HCT116 (cell line): ENCODE measurements at regions not wholly inside any gene's neighbourhood (a gene's known extent, or its start where the extent isn't known, plus 50 kb on each side); places are given as distances from the start of the nearest gene placed in this dataset.

Source experiments
- CTCF ChIP-seq, 3 experiments: fragments of 200-600 bp in 1 of 3; sonication (generic) in 1 of 3; IDR thresholded peaks in 2 of 3; conservative IDR thresholded peaks in 1 of 3; 2 replicates each; pipeline ENCODE4 v1.5.1; 2012 to 2017; ENCODE audit warnings: low read depth in 2 of 3, low read length in 2 of 3, antibody characterized with exemption in 1 of 3, borderline replicate concordance in 1 of 3, control low read depth in 1 of 3, mild to moderate bottlenecking in 1 of 3, mixed read lengths in 1 of 3, mixed run types in 1 of 3, moderate library complexity in 1 of 3; ENCODE audit not compliant: insufficient read depth in 1 of 3
- ELF1 ChIP-seq: IDR thresholded peaks from 2 replicates; pipeline ENCODE4 v1.6.1; 2012; ENCODE audit warnings: low read depth, borderline replicate concordance
- EZH2 ChIP-seq: fragments of 200-600 bp; sonication (generic); IDR thresholded peaks from 2 replicates; pipeline ENCODE4 v1.6.1; 2017; ENCODE audit warnings: antibody characterized with exemption, mixed run types
- JUND ChIP-seq: IDR thresholded peaks from 2 replicates; pipeline ENCODE4 v1.6.1; 2012
- POLR2A ChIP-seq: IDR thresholded peaks from 2 replicates; pipeline ENCODE4 v1.7.0; 2011; ENCODE audit warnings: borderline replicate concordance; ENCODE audit not compliant: insufficient read depth, insufficient read length; ENCODE audit errors: extremely low read depth
- POLR2AphosphoS5 ChIP-seq: IDR thresholded peaks from 2 replicates; pipeline ENCODE4 v1.6.1; 2011; ENCODE audit warnings: mild to moderate bottlenecking, low read depth, low read length, moderate library complexity
- SIN3A ChIP-seq: IDR thresholded peaks from 2 replicates; pipeline ENCODE4 v1.6.1; 2012; ENCODE audit warnings: low read depth
- SP1 ChIP-seq: IDR thresholded peaks from 2 replicates; pipeline ENCODE4 v1.6.1; 2012; ENCODE audit warnings: low read depth
- TCF7L2 ChIP-seq: IDR thresholded peaks from 2 replicates; pipeline ENCODE4 v1.7.0; 2011; ENCODE audit warnings: borderline replicate concordance, inconsistent platforms; ENCODE audit not compliant: insufficient read depth, insufficient read length; ENCODE audit errors: extremely low read depth
- ZBTB33 ChIP-seq: IDR thresholded peaks from 2 replicates; pipeline ENCODE4 v1.6.1; 2011; ENCODE audit warnings: mild to moderate bottlenecking, low read length, moderate library complexity; ENCODE audit not compliant: insufficient replicate concordance; ENCODE audit errors: extremely low read depth

GRCh38 chr4:131001371-131001770 lies 1905.4 kb downstream of the C4orf33 start:
- TF ChIP-seq SIN3A, result no peak
- no peak for TF ChIP-seq EZH2
- no peak for TF ChIP-seq ZBTB33
- TF ChIP-seq POLR2AphosphoS5, result no peak
- no peak for TF ChIP-seq CTCF (IDR thresholded peaks at IDR 0.05 in 2 of 3, conservative IDR thresholded peaks at IDR 0.05 in 1 of 3; ENCODE audit: borderline replicate concordance in 1 of 3, insufficient read depth in 1 of 3, low read depth in 2 of 3, low read length in 2 of 3)
- TF ChIP-seq JUND, result no peak
- no peak for TF ChIP-seq POLR2A
- TF ChIP-seq SP1, result no peak
- no peak for TF ChIP-seq ELF1
- TF ChIP-seq TCF7L2, result no peak
